ENCODE measurements at regions not wholly inside any gene's neighbourhood (a gene's known extent, or its start where the extent isn't known, plus 50 kb on each side); places are given as distances from the start of the nearest gene placed in this dataset.
A peak's percentile ranks its signal among the peaks of the same experiment; 100 is the strongest.
"Not testable (repeated sequence)": the region's sequence is repeated elsewhere in the genome, so short reads cannot be mapped to it uniquely, and the experiment has no call there.

- peak; percentile 88 for DNase-seq (ENCODE audit: low read depth)
These were observed 228.7 kb upstream of the ZNF385D start for GRCh38 chr3:21979706-21980105.

GRCh38 chr3:21989341-21990042 is 238.5 kb upstream of the ZNF385D start:
- no peak for DNase-seq (ENCODE audit: low read depth)

GRCh38 chr3:21991061-21991460 is 240.1 kb upstream of the ZNF385D start:
- no peak for DNase-seq (ENCODE audit: low read depth)

GRCh38 chr3:21995079-21995607 is 244.1 kb upstream of the ZNF385D start:
- DNase-seq (ENCODE audit: low read depth): no peak

- DNase-seq (ENCODE audit: low read depth): no peak
These were observed 256.4 kb upstream of the ZNF385D start for GRCh38 chr3:22007368-22007767.

GRCh38 chr3:22010997-22011396 is 260.0 kb upstream of the ZNF385D start:
- DNase-seq (ENCODE audit: low read depth): no peak

GRCh38 chr3:22012471-22012870 is 261.5 kb upstream of the ZNF385D start:
- DNase-seq (ENCODE audit: low read depth): no peak

- no peak for DNase-seq (ENCODE audit: low read depth)
These were observed 262.6 kb upstream of the ZNF385D start for GRCh38 chr3:22013641-22014040.

GRCh38 chr3:22016197-22016596 is 265.2 kb upstream of the ZNF385D start:
- DNase-seq (ENCODE audit: low read depth): no peak

- not testable (repeated sequence) for DNase-seq (ENCODE audit: low read depth)
These were observed 273.6 kb upstream of the ZNF385D start for GRCh38 chr3:22024638-22025037.

- no peak for DNase-seq (ENCODE audit: low read depth)
These were observed 278.5 kb upstream of the ZNF385D start for GRCh38 chr3:22029480-22029879.

GRCh38 chr3:22039161-22039560 is 288.2 kb upstream of the ZNF385D start:
- no peak for DNase-seq (ENCODE audit: low read depth)

GRCh38 chr3:22040150-22040549 is 289.1 kb upstream of the ZNF385D start:
- DNase-seq (ENCODE audit: low read depth): no peak

GRCh38 chr3:22045882-22046281 is 294.9 kb upstream of the ZNF385D start:
- no peak for DNase-seq (ENCODE audit: low read depth)

- DNase-seq (ENCODE audit: low read depth): no peak
These were observed 312.5 kb upstream of the ZNF385D start for GRCh38 chr3:22063500-22063899.

GRCh38 chr3:22068619-22069018 is 317.6 kb upstream of the ZNF385D start:
- no peak for DNase-seq (ENCODE audit: low read depth)

- DNase-seq (ENCODE audit: low read depth): no peak
These were observed 337.2 kb upstream of the ZNF385D start for GRCh38 chr3:22088204-22088603.

GRCh38 chr3:22089284-22089683 is 338.3 kb upstream of the ZNF385D start:
- peak; percentile 30 for DNase-seq (ENCODE audit: low read depth)

GRCh38 chr3:22091329-22091728 is 340.3 kb upstream of the ZNF385D start:
- DNase-seq (ENCODE audit: low read depth): no peak

GRCh38 chr3:22098021-22098420 is 347.0 kb upstream of the ZNF385D start:
- DNase-seq (ENCODE audit: low read depth): peak; percentile 15

GRCh38 chr3:22101351-22101750 is 350.3 kb upstream of the ZNF385D start:
- no peak for DNase-seq (ENCODE audit: low read depth)

- peak; percentile 39 for DNase-seq (ENCODE audit: low read depth)
These were observed 350.8 kb upstream of the ZNF385D start for GRCh38 chr3:22101811-22102210.

- DNase-seq (ENCODE audit: low read depth): no peak
These were observed 352.4 kb upstream of the ZNF385D start for GRCh38 chr3:22103423-22103822.
